ENCODE measurements at regions not wholly inside any gene's neighbourhood (a gene's known extent, or its start where the extent isn't known, plus 50 kb on each side); places are given as distances from the start of the nearest gene placed in this dataset.

GRCh38 chr17:34852614-34853013 lies 108.6 kb downstream of the CCT6B start:
- Histone ChIP-seq H2AK5ac (ENCODE audit: insufficient read length, low read length) (no peak overlapping the region), H3K4me2 (ENCODE audit: insufficient read depth, insufficient read length, low read length) (no peak overlapping the region), H4K8ac (replicated peaks; ENCODE audit: insufficient read length, low read depth, low read length) (no peak overlapping the region), H2BK5ac (ENCODE audit: insufficient read length, low read length) (no peak overlapping the region), H3T11ph (ENCODE audit: low read length) (no peak overlapping the region), H2BK12ac (ENCODE audit: insufficient read length, low read depth, low read length) (peak overlapping the region; percentile 41), H3K79me2 (ENCODE audit: insufficient read depth, low read length) (no peaks in the 10 kb centered on the region), H3K14ac (ENCODE audit: insufficient read depth, low read length) (no peak overlapping the region), H3K23ac (ENCODE audit: insufficient read length, low read depth, low read length) (no peak overlapping the region), H3K18ac (ENCODE audit: insufficient read length, low read depth, low read length) (no peak overlapping the region), H4K91ac (ENCODE audit: insufficient read length, low read depth, low read length) (no peak overlapping the region), H3K9me3 (ENCODE audit: control insufficient read depth, low read depth, low read length) (no peaks in the 10 kb centered on the region), H3K4me1 (ENCODE audit: insufficient read depth, low read length) (0 out of 2 replicates have a peak, but pooled peaks cover 5% of the 10 kb centered on the region), H2BK120ac (ENCODE audit: low read depth, low read length, poor library complexity, severe bottlenecking) (no peak overlapping the region), H3K56ac (ENCODE audit: insufficient read length, low read depth, low read length) (no peak overlapping the region), H3K27ac (ENCODE audit: insufficient read length, low read depth, low read length) (no peak overlapping the region), H3K9ac (ENCODE audit: extremely low read depth, insufficient read length, low read length) (no peak overlapping the region), H3K23me2 (ENCODE audit: insufficient read length, low read depth, low read length, poor library complexity, severe bottlenecking) (no peaks in the 10 kb centered on the region), H4K20me1 (ENCODE audit: control insufficient read depth, insufficient read depth, insufficient read length) (no peaks in the 10 kb centered on the region), H2BK15ac (ENCODE audit: low read depth, low read length) (no peak overlapping the region), H3K79me1 (ENCODE audit: insufficient read depth, low read depth, low read length, poor library complexity, severe bottlenecking) (no peaks in the 10 kb centered on the region), H3K4ac (ENCODE audit: low read depth, low read length) (no peak overlapping the region), H2AFZ (ENCODE audit: low read length) (no peak overlapping the region), H4K5ac (ENCODE audit: insufficient read length, low read depth, low read length) (peak overlapping the region; percentile 37), H2BK20ac (ENCODE audit: low read depth, low read length, poor library complexity, severe bottlenecking) (no peak overlapping the region), H3K27me3 (ENCODE audit: insufficient read depth, low read length) (no peaks in the 10 kb centered on the region)
- peaks cover 9 to 36% of the 10 kb centered on the region in 2 experiments for H3K4me1 Mint-ChIP-seq
- no CpG with 5 or more reads among the region's 5 CpGs for WGBS (ENCODE audit: extremely low coverage, insufficient read length, low lambda C conversion rate)
- no peak overlapping the region for H3K4me3 Mint-ChIP-seq
- peaks cover 11% of the 10 kb centered on the region; the same call in 1 of the 2 replicates for H3K27me3 Mint-ChIP-seq (ENCODE audit: low read depth)
- H3K9me3 Mint-ChIP-seq: no peaks in the 10 kb centered on the region
- H3K27ac Mint-ChIP-seq: no peak overlapping the region
- TF ChIP-seq CTCF (conservative IDR thresholded peaks at IDR 0.05): peak; percentile 60
- no peaks in the 10 kb centered on the region for H3K36me3 Mint-ChIP-seq (ENCODE audit: insufficient read depth in 1 of 3, low read depth in 3 of 3)
- DNase-seq: no peak

Data from H9 (cell line).